PC-9 (cell line): ENCODE measurements at regions not wholly inside any gene's neighbourhood (a gene's known extent, or its start where the extent isn't known, plus 50 kb on each side); places are given as distances from the start of the nearest gene placed in this dataset.

Experiments used
- CTCF ChIP-seq: fragments of 200-600 bp; sonication (generic); conservative IDR thresholded peaks from 2 replicates; pipeline ENCODE4 v1.6.1; 2017; ENCODE audit warnings: mixed run types, antibody characterized with exemption, mild to moderate bottlenecking, moderate library complexity
- EZH2 ChIP-seq: fragments of 200-600 bp; sonication (generic); IDR thresholded peaks from 2 replicates; pipeline ENCODE4 v1.8.0; 2017; ENCODE audit warnings: antibody characterized with exemption, low read depth

- TF ChIP-seq CTCF (no peak), EZH2 (no peak)
Measured at GRCh38 chr5:4831325-4831724, 308.8 kb upstream of the ADAMTS16 start.
